GM10248 (cell line): ENCODE measurements at regions not wholly inside any gene's neighbourhood (a gene's known extent, or its start where the extent isn't known, plus 50 kb on each side); places are given as distances from the start of the nearest gene placed in this dataset.

ENCODE experiments used
- CTCF ChIA-PET: fragments of 300-600 bp; sonication (Branson Sonifier 250); formaldehyde crosslinking; extraction: SDS; loops from one replicate; lab custom pipeline; 2021; ENCODE audit warnings: antibody characterized with exemption; lab: Yijun Ruan, JAX
- POLR2A ChIA-PET: fragments of 350-650 bp; sonication (Branson Sonifier 250); formaldehyde crosslinking; extraction: SDS; loops from one replicate; lab custom pipeline; 2020; ENCODE audit warnings: antibody characterized with exemption; lab: Yijun Ruan, JAX
- DNase-seq: peaks from one replicate; pipeline ENCODE4 v3.0.0; 2012; ENCODE audit errors: extremely low spot score
- CTCF ChIP-seq: IDR thresholded peaks from 2 replicates; pipeline ENCODE4 v1.5.1; 2012; ENCODE audit warnings: mild to moderate bottlenecking, low read depth; ENCODE audit errors: extremely low read depth, missing control alignments, control extremely low read depth

GRCh38 chr3:139762302-139762701 is 84.5 kb upstream of the NMNAT3 start:
- ChIA-PET POLR2A (no interaction called here), CTCF (no interaction called here)
- no peak for TF ChIP-seq CTCF
- no peak for DNase-seq

GRCh38 chr3:139759470-139759869 is 81.7 kb upstream of the NMNAT3 start:
- ChIA-PET CTCF (no interaction called here), POLR2A (no interaction called here)
- no peak for TF ChIP-seq CTCF
- DNase-seq = no peak

- CTCF ChIA-PET = no interaction called here
- TF ChIP-seq CTCF = no peak
- POLR2A ChIA-PET = no interaction called here
- DNase-seq = no peak
Measured at GRCh38 chr3:139758654-139759291, 81.0 kb upstream of the NMNAT3 start.

- DNase-seq = no peak
- ChIA-PET POLR2A (no interaction called here), CTCF (no interaction called here)
- no peak for TF ChIP-seq CTCF
Measured at GRCh38 chr3:139757448-139758030, 79.8 kb upstream of the NMNAT3 start.

- ChIA-PET CTCF (no interaction called here), POLR2A (no interaction called here)
- TF ChIP-seq CTCF = no peak
- DNase-seq = no peak
Measured at GRCh38 chr3:139756529-139757103, 78.8 kb upstream of the NMNAT3 start.

- ChIA-PET POLR2A (no interaction called here), CTCF (interaction anchor here (2.3 kb wide), 1 partner anchor 8 kb away, joined by 5 read pairs; no protein-coding TSS in a partner anchor)
- DNase-seq = no peak
- TF ChIP-seq CTCF = no peak
Measured at GRCh38 chr3:139755551-139755950, 77.8 kb upstream of the NMNAT3 start.
